Non-pigmented ciliary epithelial cell (primary cell): ENCODE measurements at regions not wholly inside any gene's neighbourhood (a gene's known extent, or its start where the extent isn't known, plus 50 kb on each side); places are given as distances from the start of the nearest gene placed in this dataset.

Experiments used
- DNase-seq: peaks from one replicate; pipeline ENCODE4 v3.0.0-alpha.2; 2010; ENCODE audit warnings: low read depth

DNA sequence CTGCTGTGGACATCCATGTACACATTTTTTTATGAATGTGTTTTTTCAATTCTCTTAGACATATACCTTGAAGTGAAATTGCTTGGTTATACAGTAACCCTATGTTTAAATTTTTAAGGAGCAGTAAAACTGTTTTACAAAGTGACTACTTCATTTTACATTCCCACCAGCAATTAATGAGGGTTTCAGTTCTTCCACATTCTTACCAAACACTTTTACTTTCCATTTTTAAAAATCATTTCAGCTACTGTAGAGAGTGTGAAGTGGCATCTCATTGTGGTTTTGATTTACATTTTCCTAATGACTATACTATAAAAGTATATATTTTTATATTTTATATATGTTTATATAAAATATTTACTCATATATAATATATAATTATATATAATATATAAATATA lies 1221.5 kb downstream of the PLA2G4A start:
- DNase-seq, result no peak

DNA sequence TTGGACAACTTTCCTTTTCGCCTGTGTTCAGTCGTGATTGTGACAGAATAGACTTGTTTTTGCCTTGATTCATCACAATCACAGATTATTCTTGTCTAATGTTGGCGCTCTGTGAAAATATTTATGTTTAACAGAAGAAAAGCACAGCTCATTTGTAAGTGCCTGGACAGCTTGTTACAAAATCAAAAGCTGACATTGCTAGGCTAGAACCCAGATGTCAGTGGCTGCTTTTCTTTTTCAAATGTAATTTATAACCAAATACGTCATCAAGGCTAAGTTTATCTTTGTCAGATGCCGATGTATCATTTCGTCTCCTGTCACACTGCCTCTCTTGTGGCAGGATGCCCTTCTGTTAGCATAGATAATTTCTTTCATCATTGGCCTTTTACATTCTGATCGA lies 1227.3 kb downstream of the PLA2G4A start:
- DNase-seq, result no peak

DNA sequence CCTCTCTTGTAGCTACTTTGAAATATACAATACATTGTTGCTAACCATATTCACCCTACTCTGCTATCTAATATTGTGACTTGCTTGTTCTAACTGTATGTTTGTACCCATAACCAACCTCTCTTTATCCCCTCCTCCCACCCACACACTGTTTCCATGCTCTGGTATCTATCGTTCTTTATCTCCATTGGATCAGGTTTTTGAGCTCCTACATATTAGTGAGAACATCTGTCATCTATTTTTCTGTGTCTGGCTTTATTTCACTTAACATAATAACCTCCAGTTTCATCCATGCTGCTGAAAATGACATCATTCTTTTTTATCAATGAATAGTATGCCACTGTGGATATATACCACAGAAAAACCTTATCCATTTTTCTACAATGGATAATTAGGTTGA lies 1230.1 kb downstream of the PLA2G4A start:
- no peak for DNase-seq

DNA sequence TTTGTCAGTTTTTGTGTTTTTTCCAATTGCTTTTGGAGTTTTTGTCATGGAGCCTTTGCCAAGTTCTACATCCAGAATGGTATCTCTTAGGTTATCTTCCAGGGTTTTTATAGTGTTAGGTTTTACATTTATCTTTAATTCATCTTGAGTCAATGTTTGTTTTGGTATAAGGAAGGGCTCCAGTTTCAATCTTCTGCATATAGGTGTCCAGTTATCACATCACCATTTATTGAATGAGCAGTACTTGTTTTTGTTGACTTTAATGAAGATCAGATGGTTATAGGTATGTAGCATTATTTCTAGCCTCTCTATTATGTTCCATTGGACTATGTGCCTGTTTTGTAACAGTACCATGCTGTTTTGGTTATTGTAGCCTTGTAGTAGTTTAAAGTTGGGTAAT lies 1233.1 kb downstream of the PLA2G4A start:
- DNase-seq, result no peak

DNA sequence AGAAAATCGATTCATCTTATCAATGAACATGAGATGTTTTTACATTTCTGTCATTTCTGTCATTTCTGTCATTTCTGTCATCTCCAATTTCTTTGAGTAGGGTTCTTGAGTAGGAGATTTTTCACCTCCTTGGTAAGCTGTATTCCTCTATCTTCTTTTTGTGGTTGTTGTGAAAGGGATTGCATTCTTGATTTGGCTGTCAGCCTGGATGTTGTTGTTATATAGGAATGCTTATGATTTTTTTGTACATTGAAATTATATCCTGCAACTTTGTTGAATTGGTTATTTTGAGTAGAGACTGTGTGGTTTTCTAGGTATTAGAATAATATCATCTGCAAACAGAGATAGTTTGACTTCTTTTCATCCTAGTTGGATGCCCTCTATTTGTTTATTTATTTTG lies 1233.7 kb downstream of the PLA2G4A start:
- DNase-seq, result peak; percentile 18

DNA sequence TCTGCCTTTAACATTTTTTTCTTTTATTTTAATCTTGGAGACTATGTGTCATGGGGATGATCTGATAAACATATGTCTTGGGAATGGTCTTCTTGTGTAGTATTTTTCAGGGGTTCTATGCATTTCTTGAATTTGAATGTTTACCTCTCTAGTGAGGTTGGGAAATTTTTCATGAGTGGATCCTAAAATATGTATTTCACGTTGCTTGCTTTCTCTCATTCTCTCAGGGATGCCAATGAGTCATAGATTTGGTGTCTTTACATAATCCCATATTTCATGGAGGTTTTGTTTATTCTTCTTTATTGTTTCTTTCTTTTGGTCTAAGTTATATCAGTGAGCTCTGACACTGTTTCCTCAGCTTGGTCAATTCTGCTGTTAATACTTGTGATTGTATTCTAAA lies 1237.2 kb downstream of the PLA2G4A start:
- DNase-seq, result peak; percentile 36

DNA sequence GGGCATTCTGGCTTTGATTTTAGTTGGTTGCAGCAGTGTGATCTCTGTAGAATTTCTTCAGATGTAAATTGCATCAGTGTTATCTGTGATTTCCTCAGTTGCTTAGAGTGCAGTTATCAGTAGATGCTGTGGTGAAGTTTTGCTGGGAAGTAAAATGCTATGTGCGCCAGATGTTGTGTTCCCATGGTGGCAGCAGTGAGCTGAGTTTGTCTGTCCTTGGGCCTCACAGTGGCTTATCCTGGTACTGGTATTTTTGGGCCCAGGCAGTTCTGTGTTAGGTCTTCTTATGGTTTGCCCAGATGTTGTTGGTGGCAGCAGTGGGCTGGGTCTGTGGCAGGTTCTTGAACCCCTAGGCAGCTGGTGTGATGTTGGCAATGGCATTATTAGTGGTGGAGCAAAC lies 1242.1 kb downstream of the PLA2G4A start:
- no peak for DNase-seq

DNA sequence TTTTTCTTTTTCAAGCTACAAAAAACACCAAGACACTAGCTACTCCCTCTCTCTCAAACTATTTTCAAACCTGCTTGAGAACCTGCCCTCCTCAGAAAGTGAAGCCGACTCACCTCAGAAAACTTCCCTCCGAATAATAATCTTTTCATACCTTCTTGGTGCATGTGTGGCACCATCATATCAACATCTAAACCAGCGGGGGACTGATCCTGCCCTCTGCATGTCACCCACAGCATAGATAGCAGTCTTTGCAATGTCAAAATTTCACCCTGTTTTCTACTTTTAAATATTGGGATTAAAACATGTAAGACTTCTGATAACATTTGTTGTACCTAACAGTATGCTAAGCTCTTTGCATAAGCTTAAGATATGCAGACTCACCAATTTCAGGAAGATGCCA lies 1260.3 kb downstream of the PLA2G4A start:
- no peak for DNase-seq

DNA sequence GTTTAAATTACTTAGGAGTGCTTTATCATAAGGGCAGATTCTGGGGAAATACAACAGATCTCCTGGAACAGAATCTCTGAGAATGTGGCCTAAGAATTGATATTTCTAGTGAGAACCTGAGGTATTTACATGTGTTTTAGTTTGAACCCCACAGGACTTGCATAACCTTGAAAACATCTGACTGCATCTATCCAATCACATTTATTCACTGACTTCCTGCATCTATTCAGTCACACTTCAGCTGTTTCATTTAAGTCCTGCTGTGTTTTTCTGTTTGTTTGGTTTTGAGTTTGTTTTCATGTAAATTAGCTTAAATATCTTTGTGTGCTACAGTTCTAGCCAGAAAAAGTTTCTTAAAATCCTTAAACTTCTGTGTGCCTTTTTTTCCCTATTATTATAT lies 1260.7 kb downstream of the PLA2G4A start:
- no peak for DNase-seq

DNA sequence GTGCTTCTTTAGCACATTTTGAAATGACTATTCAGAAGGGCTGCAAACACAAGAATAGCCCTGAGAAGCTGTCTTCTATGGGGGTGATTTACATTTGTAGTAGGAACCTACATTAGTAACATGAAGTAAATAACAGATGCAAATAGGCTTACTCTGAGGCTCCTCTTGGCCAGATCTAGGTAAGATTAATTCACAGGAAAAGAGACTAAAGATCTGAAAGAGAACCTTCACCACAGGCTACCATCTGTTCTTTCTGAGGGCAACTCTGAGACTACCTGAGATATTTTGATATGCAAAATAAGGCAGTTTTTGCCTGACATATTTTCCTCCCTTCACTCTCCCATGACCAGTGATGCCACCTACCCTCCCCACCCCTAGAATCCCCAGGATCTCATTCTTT lies 1267.8 kb downstream of the PLA2G4A start:
- DNase-seq, result no peak

DNA sequence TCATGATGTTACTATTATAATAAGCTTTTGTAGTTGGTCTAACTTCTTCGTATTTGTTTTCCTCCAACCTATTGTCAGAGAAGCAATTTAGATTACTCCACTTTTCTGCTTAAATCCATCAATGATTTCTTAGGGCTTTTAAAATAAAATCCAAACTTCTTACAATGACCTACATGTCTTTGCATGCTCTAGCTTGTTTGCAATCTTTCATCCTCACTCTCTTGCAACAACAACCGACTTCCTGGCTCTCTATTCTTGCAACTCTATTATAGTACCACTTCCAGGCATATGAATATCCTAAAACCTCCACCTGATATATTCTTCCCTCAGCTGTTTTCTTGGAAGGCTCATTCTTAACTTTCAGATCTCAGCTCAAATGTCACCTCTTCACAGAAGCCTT lies 1288.7 kb downstream of the PLA2G4A start:
- DNase-seq, result no peak

DNA sequence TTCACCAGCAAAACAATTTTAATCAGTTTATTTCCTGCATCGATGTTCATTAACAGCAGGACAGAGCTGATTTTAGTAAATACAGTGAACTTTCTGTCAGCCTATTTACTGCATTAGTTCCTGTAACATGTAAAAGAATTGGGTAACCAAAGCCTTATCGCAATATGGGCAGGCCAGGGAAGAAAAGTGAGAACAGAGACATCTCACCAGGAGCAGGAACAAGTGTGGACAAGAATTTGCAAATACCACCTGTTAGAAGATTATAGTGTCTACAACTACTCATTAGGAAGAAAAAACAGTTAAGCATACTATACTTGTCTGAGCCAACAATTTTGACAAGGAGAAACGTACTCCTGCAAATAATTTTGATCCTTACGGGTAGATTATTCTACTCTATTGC lies 1293.9 kb downstream of the PLA2G4A start:
- no peak for DNase-seq

DNA sequence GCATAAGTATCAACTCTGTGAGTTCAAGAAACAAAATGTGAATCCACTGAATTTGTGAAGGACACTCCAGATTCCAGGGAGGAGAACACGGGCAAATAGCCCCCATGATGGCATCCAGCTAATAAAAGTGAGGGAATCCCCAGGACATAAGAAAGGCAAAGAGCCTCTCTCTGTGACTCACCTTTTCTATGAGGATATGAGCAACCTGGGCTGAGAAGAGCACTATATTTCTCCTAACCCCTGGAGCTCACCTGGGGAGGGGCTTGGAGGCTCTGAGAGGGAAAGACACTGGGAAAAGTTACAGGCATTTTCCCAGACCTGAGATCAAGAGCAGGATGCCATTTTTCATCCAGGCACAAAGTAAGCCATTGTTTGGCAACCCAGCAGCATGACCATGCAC lies 1298.8 kb downstream of the PLA2G4A start:
- no peak for DNase-seq

DNA sequence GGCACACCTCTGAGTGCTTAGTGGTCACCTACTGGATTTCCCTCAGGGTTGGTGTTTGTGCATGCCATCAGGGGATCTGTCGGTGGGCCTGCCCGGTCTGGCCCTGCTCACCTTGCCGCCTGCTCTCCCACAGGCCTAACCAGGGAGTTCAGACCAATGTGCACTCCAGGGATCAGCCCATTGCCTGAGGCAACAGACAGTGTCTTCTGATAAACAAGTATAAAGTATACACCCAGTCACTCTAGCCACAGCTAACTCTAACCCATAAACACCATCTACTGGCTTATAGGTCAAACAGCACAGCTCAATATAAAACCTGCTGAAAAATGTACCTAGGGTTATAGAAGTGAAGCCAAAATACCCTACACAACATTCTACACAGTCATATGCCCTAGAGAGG lies 1300.0 kb downstream of the PLA2G4A start:
- DNase-seq, result no peak

DNA sequence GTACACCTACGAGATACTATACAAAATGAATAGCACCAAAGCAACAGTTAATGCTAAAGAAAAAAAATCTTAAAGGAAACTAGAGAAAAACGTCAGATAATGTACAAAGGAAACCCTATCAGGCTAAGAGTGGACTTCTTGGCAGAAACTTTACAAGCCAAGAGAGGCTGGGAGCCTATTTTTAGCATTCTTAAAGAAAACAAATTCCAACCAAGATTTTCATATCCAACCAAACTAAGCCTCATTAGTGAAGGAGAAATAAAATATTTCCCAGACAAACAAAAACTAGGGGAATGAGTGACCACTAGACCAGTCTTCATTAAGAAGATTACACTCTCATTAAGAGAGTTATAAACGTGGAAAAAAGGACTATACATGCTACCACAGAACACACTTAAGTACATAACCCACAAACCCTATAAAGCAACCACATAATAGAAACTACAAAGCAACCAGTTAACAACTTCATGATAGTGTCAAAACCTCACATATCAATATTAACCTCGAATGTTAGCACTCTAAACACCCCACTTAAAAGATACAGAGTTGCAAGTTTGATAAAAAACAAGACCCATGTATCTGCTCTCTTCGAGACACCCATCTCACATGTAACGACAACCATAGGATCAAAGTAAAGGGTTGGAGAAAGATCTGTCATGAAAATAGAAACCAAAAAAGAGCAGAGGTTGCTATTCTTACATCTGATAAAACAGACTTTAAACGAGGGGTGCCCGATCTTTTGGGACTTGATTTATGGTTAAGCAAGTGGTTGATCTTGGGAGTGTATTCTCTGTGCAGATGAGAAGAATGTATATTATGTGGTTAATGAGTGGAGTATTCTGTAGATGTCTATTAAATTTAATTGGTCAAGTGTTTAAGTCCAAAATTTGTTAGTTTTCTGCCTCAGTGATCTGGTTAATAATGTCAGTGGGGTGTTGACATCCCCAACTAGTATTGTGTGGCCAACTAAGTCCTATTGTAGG lies 1301.4 kb downstream of the PLA2G4A start:
- no peak for DNase-seq

DNA sequence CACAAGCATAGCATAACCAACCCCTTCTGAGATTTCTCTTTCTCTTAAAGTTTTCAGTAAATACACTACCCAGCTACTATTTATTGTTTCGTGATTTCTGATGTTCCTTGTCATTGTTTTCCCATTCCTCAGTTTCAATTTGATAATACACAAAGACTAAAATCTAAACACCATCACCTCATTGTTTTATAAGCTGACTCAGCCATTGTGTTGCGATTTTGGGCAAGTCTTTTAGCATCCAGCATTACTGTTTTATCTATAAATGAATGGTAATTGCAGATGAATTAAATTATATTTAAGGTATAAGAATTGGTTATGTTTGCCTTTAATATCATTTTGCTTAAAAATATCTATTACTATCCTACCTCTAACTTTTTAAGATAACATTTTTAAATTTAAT lies 1308.5 kb downstream of the PLA2G4A start:
- no peak for DNase-seq

DNA sequence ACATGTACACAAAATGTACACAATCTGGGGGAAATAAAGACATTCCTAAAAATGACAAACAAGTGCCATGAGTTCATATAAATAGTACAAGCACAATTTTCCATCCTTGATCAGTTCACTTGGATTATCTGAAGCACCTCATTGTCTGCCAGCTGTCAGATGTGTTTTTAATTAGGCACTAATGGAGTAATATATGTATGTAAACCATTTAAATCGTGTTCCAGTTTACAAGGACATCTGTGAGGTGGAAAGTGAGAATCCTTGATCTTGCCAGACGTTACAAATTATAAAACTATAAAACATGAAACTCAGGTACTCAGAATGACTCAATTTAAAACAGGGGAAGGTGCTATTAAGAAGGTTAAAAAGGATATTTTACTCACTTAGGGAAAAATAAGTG lies 1312.2 kb downstream of the PLA2G4A start:
- DNase-seq, result no peak

DNA sequence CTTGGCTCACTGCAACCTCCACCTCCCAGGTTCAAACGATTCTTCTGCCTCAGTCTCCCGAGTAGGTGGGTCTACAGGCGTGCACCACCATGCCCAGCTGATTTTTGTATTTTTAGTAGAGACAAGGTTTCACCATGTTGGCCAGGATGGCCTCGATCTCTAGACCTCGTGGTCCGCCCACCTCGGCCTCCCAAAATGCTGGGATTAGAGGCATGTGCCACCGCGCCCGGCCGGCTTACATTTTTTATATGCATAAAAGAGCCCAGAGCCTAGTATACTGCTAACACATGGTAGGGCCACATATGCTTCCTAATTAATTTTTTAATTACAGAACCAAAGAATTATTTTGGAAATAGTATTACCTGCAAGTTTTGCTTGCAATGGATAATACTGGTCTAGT lies 1325.4 kb downstream of the PLA2G4A start:
- no peak for DNase-seq

DNA sequence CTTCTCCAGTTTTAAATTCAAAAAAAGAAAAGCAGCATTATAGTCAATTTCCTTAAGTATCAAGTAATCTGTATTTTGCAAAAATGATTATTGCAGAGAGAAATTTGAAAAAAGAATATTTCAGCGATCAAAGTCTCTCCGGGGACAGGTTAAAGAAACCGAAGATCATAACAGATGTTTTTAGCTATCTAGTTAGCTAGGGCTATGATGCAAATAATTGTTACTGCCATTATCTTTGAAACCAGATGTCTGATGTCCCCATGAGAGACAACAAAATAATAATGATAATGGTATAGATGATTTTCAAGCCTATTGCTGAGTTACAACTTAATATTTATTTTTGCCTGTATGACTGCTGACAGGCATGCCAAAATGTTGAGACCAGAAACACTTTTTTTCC lies 1326.0 kb downstream of the PLA2G4A start:
- DNase-seq, result no peak

DNA sequence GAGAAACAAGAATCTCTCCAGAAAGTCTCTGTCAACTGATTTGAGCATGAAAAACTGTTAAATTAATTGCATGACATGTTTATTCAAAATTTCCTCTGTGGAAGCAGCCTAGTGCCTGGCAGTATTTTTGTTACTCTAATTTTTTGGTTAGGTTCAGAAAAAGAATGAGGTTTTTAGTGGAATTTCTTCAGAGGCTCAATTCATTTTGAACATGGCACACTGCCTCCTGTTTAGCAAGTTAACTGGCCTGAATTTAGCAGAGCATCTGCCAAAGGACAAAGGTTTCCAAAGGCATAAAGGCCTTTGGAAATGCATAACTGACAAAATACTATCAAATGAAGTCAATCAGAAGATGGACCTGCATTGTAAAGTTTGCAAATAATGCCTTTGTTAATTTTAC lies 1326.5 kb downstream of the PLA2G4A start:
- DNase-seq, result no peak

DNA sequence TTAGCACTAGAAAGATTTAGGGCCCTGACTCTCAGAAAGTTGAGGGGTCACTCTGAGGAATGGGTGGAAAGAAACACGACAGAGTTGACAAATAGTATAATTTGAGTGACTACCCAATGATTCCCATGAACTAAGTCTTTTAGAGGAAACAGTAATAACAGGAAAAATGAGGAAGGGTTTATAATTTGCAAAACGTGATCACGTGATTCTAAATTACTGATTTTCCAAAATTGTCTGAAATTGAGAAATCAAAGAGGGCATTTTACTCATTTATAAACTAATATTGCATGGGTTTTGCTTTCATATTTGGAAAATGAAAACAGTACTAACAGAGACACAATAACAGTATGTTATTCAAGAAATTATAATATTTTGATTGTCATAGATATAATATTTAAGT lies 1335.7 kb downstream of the PLA2G4A start:
- DNase-seq, result no peak

DNA sequence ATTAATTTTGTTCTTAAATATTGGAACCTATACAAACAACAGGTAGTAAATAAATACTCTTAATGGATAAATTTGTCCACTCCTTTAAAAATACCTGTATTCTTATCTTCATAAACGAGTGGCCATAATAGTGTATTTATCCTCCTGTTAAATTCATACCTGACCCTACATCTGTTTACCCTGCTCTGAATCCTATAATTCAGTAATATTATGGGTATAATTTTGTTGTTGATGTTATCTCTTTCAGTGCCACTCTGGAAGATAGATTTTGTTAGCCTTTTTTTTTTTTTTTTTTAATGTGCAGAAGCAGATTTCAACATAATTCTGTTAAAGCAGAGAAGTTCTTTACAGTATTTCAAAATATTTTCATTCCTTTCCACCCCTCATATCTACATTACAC lies 1337.9 kb downstream of the PLA2G4A start:
- no peak for DNase-seq

DNA sequence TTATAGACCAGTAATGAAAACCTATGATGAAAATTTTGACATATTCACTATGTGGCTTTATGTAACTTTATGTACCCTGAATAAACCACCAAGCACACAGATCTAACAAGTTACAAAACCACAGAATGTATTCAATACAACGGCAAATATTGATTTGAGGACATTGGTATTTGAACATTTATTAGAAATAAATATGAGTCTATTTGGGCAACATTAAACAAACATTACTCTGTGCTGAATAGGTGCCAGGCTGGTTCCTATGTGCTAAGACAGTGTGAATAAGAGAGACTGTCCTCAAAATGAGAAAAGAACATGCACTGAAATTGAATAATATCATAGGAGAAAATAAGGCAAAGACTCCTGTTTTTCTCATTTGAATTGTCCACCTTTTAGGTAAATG lies 1341.2 kb downstream of the PLA2G4A start:
- no peak for DNase-seq

DNA sequence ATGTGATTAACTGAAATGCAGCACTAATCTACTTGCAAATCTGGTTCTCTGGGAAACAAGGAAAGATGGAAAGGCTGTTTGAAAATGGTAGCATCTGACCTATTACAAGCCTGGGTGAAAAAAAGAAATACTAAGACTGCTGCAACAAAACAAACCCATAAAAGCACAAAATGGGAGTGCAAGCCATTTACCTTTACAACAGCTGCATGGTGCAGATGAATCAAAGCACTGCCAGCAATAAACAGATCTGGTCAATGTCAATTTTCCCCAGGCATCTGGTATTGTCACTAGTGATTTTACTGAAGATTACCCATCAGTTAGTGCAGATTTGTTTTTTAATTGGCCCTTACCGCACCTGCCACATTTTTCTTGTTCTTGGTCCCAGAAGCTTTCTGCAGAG lies 1341.7 kb downstream of the PLA2G4A start:
- DNase-seq, result no peak
